SU-DHL-6 (cell line): ENCODE measurements at regions not wholly inside any gene's neighbourhood (a gene's known extent, or its start where the extent isn't known, plus 50 kb on each side); places are given as distances from the start of the nearest gene placed in this dataset.

ENCODE experiments used
- CTCF ChIP-seq: fragments of 200-600 bp; sonication (generic); IDR thresholded peaks from one replicate; pipeline ENCODE4 v1.5.1; 2017; ENCODE audit warnings: antibody characterized with exemption, mild to moderate bottlenecking, low read length, moderate library complexity; ENCODE audit not compliant: insufficient read depth, poor library complexity, severe bottlenecking
- EZH2phosphoT487 ChIP-seq: fragments of 200-600 bp; sonication (generic), shearing (Covaris generic); conservative IDR thresholded peaks from 2 replicates; pipeline ENCODE4 v1.6.1; 2018; ENCODE audit warnings: mild to moderate bottlenecking, antibody characterized with exemption, low read length, moderate library complexity, mixed read lengths

DNA sequence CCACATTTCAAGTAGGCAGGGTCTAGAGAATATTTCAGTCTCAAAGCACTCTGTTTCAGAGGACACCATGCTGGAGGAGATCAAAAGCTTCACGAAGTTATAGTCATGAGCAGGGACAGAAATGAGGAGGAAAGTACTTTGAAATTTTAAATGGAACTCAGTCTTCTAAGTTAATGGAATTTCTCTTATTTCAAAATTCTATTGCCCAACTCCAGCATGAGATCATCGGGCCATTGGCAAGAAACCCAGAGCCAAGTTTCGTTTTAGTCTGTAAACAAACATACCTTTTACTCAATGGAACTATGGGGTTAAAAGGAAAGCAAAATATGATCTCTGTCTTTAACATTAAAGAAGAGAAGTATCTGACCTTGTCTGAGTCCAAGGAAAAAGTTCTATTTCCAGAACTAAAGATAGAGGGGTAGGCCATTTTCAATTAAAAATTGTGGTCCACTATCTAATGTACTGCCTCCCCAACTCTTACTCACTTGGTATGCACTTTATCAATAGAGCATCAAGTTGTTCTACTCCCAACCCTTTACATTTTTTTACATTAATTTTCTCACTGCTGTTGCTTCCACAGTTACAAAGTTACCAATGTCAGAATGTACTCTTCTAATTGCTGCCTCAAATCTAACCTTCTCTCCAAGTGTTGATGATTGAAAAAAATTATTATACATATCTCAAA is 235.3 kb upstream of the NRSN1 start:
- no peak for TF ChIP-seq CTCF
- no peak for TF ChIP-seq EZH2phosphoT487
